CD4-positive, alpha-beta memory T cell (primary cell): ENCODE measurements at regions not wholly inside any gene's neighbourhood (a gene's known extent, or its start where the extent isn't known, plus 50 kb on each side); places are given as distances from the start of the nearest gene placed in this dataset.

Experiments
- CTCF ChIA-PET: fragments of 350-600 bp; sonication (Branson Sonifier 250); formaldehyde crosslinking; loops from one replicate; lab custom pipeline; 2021; ENCODE audit warnings: inconsistent platforms; ENCODE audit not compliant: partially characterized antibody; lab: Charles Lee
- POLR2A ChIA-PET: fragments of 350-600 bp; sonication (Branson Sonifier 250); formaldehyde crosslinking; loops from one replicate; lab custom pipeline; 2021; ENCODE audit not compliant: partially characterized antibody; lab: Charles Lee
- DNase-seq, 5 donors: peaks; one replicate each; pipeline versions ENCODE4 v3.0.0 to v3.0.0-alpha.2; 2020 to 2022; ENCODE audit warnings: mixed read lengths in 1 of 5
- H3K27ac ChIP-seq: one replicate; pipeline ENCODE4 v1.7.0; 2013; ENCODE audit warnings: low read depth, low read length
- H3K27me3 ChIP-seq: 2 replicates; pipeline ENCODE4 v1.7.0; 2013; ENCODE audit warnings: mild to moderate bottlenecking, low read length, moderate library complexity; ENCODE audit not compliant: insufficient read depth
- H3K36me3 ChIP-seq: 2 replicates; pipeline ENCODE4 v1.7.0; 2013; ENCODE audit warnings: mild to moderate bottlenecking, low read length, moderate library complexity; ENCODE audit not compliant: insufficient read depth
- H3K4me1 ChIP-seq: 2 replicates; pipeline ENCODE4 v1.7.0; 2013; ENCODE audit warnings: mild to moderate bottlenecking, low read length, moderate library complexity; ENCODE audit not compliant: insufficient read depth
- H3K4me3 ChIP-seq, 2 donors: one replicate each; pipeline ENCODE4 v1.7.0; 2013; ENCODE audit warnings: low read length in 2 of 2, mild to moderate bottlenecking in 1 of 2
- H3K9me3 ChIP-seq, 2 donors: one replicate each; pipeline ENCODE4 v1.7.0; 2013; ENCODE audit warnings: low read length in 2 of 2, control low read depth in 1 of 2; ENCODE audit not compliant: control insufficient read depth in 1 of 2
- H3K27ac Mint-ChIP-seq, 7 donors: one replicate each; pipeline ENCODE4 v1.8.0; 2020 to 2021; ENCODE audit warnings: mixed read lengths in 7 of 7, mild to moderate bottlenecking in 6 of 7, inconsistent platforms in 3 of 7, moderate library complexity in 3 of 7
- H3K27me3 Mint-ChIP-seq, 2 donors: one replicate each; pipeline ENCODE4 v1.8.0; 2020 to 2021; ENCODE audit warnings: mixed read lengths in 2 of 2
- H3K36me3 Mint-ChIP-seq, 2 donors: one replicate each; pipeline ENCODE4 v1.8.0; 2020 to 2021; ENCODE audit warnings: mixed read lengths in 2 of 2, inconsistent platforms in 1 of 2, mild to moderate bottlenecking in 1 of 2
- H3K4me1 Mint-ChIP-seq, 4 donors: one replicate each; pipeline ENCODE4 v1.8.0; 2020 to 2021; ENCODE audit warnings: mixed read lengths in 4 of 4, mild to moderate bottlenecking in 1 of 4
- H3K4me3 Mint-ChIP-seq, 8 donors: one replicate each; pipeline ENCODE4 v1.8.0; 2020 to 2021; ENCODE audit warnings: mixed read lengths in 8 of 8, mild to moderate bottlenecking in 7 of 8, moderate library complexity in 6 of 8, inconsistent platforms in 3 of 8
- H3K9me3 Mint-ChIP-seq, 8 donors: one replicate each; pipeline ENCODE4 v1.8.0; 2020 to 2021; ENCODE audit warnings: mixed read lengths in 8 of 8, mild to moderate bottlenecking in 5 of 8, inconsistent platforms in 3 of 8, moderate library complexity in 1 of 8
- intact Hi-C: fragments of 100-400 bp; cut with micrococcal nuclease; formaldehyde crosslinking; loops from one replicate; pipeline ENCODE4 v1.15.1; 2023

- no peaks in the 10 kb centered on the region for H3K27me3 Mint-ChIP-seq
- Histone ChIP-seq H3K36me3 (no peaks in the 10 kb centered on the region), H3K27me3 (no peaks in the 10 kb centered on the region), H3K9me3 (no peaks in the 10 kb centered on the region), H3K27ac (no peak overlapping the region), H3K4me1 (no peaks in the 10 kb centered on the region), H3K4me3 (no peak overlapping the region)
- no peaks in the 10 kb centered on the region for H3K36me3 Mint-ChIP-seq
- H3K4me3 Mint-ChIP-seq, result no peak overlapping the region
- no peak overlapping the region for H3K27ac Mint-ChIP-seq
- intact Hi-C loops, result no loop called here
- POLR2A ChIA-PET, result no interaction called here
- peaks cover 0 to 13% (median 6%) of the 10 kb centered on the region in 8 donors for H3K9me3 Mint-ChIP-seq
- CTCF ChIA-PET, result no interaction called here
- no peak for DNase-seq
- no peaks in the 10 kb centered on the region for H3K4me1 Mint-ChIP-seq
Observed at GRCh38 chr14:34069854-34070582, 119.1 kb upstream of the EGLN3 start.

- H3K9me3 Mint-ChIP-seq, result peaks cover 0 to 9% (median 6%) of the 10 kb centered on the region in 8 donors
- no peaks in the 10 kb centered on the region for H3K27me3 Mint-ChIP-seq
- Histone ChIP-seq H3K27ac (no peak overlapping the region), H3K27me3 (no peaks in the 10 kb centered on the region), H3K9me3 (no peaks in the 10 kb centered on the region), H3K36me3 (no peaks in the 10 kb centered on the region), H3K4me3 (no peak overlapping the region), H3K4me1 (no peaks in the 10 kb centered on the region)
- no peak for DNase-seq
- intact Hi-C loops, result no loop called here
- H3K4me3 Mint-ChIP-seq, result no peak overlapping the region
- no peak overlapping the region for H3K27ac Mint-ChIP-seq
- no peaks in the 10 kb centered on the region for H3K4me1 Mint-ChIP-seq
- ChIA-PET POLR2A (no interaction called here), CTCF (no interaction called here)
- no peaks in the 10 kb centered on the region for H3K36me3 Mint-ChIP-seq
Observed at GRCh38 chr14:34067587-34067986, 116.7 kb upstream of the EGLN3 start.

GRCh38 chr14:34065690-34066391 lies 115.0 kb upstream of the EGLN3 start:
- Histone ChIP-seq H3K27ac (no peak overlapping the region), H3K9me3 (no peaks in the 10 kb centered on the region), H3K4me3 (no peak overlapping the region), H3K4me1 (peaks cover under 1% of the 10 kb centered on the region), H3K27me3 (no peaks in the 10 kb centered on the region), H3K36me3 (no peaks in the 10 kb centered on the region)
- ChIA-PET CTCF (no interaction called here), POLR2A (no interaction called here)
- Mint-ChIP-seq H3K4me3 (no peak overlapping the region), H3K36me3 (no peaks in the 10 kb centered on the region), H3K9me3 (peaks cover 0 to 4% (median 0%) of the 10 kb centered on the region in 8 donors), H3K27ac (no peak overlapping the region), H3K27me3 (peaks cover 0 to 1% of the 10 kb centered on the region in 2 donors), H3K4me1 (peaks cover 0 to 5% (median 0%) of the 10 kb centered on the region in 4 donors)
- intact Hi-C loops, result no loop called here
- DNase-seq, result no peak

GRCh38 chr14:34065236-34065635 lies 114.4 kb upstream of the EGLN3 start:
- Histone ChIP-seq H3K9me3 (no peaks in the 10 kb centered on the region), H3K4me1 (peaks cover 4% of the 10 kb centered on the region), H3K27ac (no peak overlapping the region), H3K36me3 (no peaks in the 10 kb centered on the region), H3K27me3 (no peaks in the 10 kb centered on the region), H3K4me3 (no peak overlapping the region)
- H3K27me3 Mint-ChIP-seq, result peaks cover 0 to 1% of the 10 kb centered on the region in 2 donors
- no peaks in the 10 kb centered on the region for H3K36me3 Mint-ChIP-seq
- H3K4me1 Mint-ChIP-seq, result peaks cover 0 to 10% (median 1%) of the 10 kb centered on the region in 4 donors
- no peak overlapping the region for H3K4me3 Mint-ChIP-seq
- ChIA-PET CTCF (no interaction called here), POLR2A (no interaction called here)
- H3K9me3 Mint-ChIP-seq, result peaks cover 0 to 4% (median 0%) of the 10 kb centered on the region in 8 donors
- no peak overlapping the region for H3K27ac Mint-ChIP-seq
- intact Hi-C loops, result no loop called here
- DNase-seq, result no peak

- Mint-ChIP-seq H3K36me3 (no peaks in the 10 kb centered on the region), H3K27ac (no peak overlapping the region), H3K9me3 (peaks cover 0 to 4% (median 0%) of the 10 kb centered on the region in 8 donors), H3K4me3 (no peak overlapping the region), H3K27me3 (peaks cover 0 to 1% of the 10 kb centered on the region in 2 donors), H3K4me1 (peaks cover 2 to 15% (median 5%) of the 10 kb centered on the region in 4 donors)
- intact Hi-C loops, result no loop called here
- ChIA-PET CTCF (no interaction called here), POLR2A (no interaction called here)
- H3K36me3 ChIP-seq, result no peaks in the 10 kb centered on the region
- no peak overlapping the region for H3K4me3 ChIP-seq
- H3K27ac ChIP-seq, result no peak overlapping the region
- peaks cover 8% of the 10 kb centered on the region for H3K4me1 ChIP-seq
- no peaks in the 10 kb centered on the region for H3K9me3 ChIP-seq
- DNase-seq, result no peak
- H3K27me3 ChIP-seq, result no peaks in the 10 kb centered on the region
Observed at GRCh38 chr14:34064349-34064748, 113.5 kb upstream of the EGLN3 start.

GRCh38 chr14:34063470-34064164 lies 112.7 kb upstream of the EGLN3 start:
- Histone ChIP-seq H3K4me3 (no peak overlapping the region), H3K4me1 (peaks cover 8% of the 10 kb centered on the region), H3K9me3 (no peaks in the 10 kb centered on the region), H3K27me3 (no peaks in the 10 kb centered on the region), H3K27ac (no peak overlapping the region), H3K36me3 (no peaks in the 10 kb centered on the region)
- intact Hi-C loops, result no loop called here
- Mint-ChIP-seq H3K4me1 (peaks cover 2 to 20% (median 7%) of the 10 kb centered on the region in 4 donors), H3K36me3 (no peaks in the 10 kb centered on the region), H3K27ac (no peak overlapping the region), H3K9me3 (peaks cover 0 to 4% (median 0%) of the 10 kb centered on the region in 8 donors), H3K27me3 (peaks cover 0 to 1% of the 10 kb centered on the region in 2 donors), H3K4me3 (no peak overlapping the region)
- ChIA-PET CTCF (no interaction called here), POLR2A (no interaction called here)
- no peak for DNase-seq

- no peak overlapping the region for H3K27ac ChIP-seq
- Mint-ChIP-seq H3K27ac (no peak overlapping the region), H3K9me3 (peaks cover 0 to 4% (median 0%) of the 10 kb centered on the region in 8 donors), H3K36me3 (no peaks in the 10 kb centered on the region), H3K4me3 (no peak overlapping the region), H3K4me1 (peaks cover 2 to 20% (median 7%) of the 10 kb centered on the region in 4 donors), H3K27me3 (peaks cover 0 to 1% of the 10 kb centered on the region in 2 donors)
- CTCF ChIA-PET, result no interaction called here
- H3K36me3 ChIP-seq, result no peaks in the 10 kb centered on the region
- peaks cover 8% of the 10 kb centered on the region for H3K4me1 ChIP-seq
- DNase-seq, result no peak
- H3K27me3 ChIP-seq, result no peaks in the 10 kb centered on the region
- no peaks in the 10 kb centered on the region for H3K9me3 ChIP-seq
- intact Hi-C loops, result no loop called here
- POLR2A ChIA-PET, result no interaction called here
- H3K4me3 ChIP-seq, result no peak overlapping the region
Observed at GRCh38 chr14:34063042-34063441, 112.2 kb upstream of the EGLN3 start.
